ENCODE measurements at regions not wholly inside any gene's neighbourhood (a gene's known extent, or its start where the extent isn't known, plus 50 kb on each side); places are given as distances from the start of the nearest gene placed in this dataset.

- TF ChIP-seq, protein P1, sequence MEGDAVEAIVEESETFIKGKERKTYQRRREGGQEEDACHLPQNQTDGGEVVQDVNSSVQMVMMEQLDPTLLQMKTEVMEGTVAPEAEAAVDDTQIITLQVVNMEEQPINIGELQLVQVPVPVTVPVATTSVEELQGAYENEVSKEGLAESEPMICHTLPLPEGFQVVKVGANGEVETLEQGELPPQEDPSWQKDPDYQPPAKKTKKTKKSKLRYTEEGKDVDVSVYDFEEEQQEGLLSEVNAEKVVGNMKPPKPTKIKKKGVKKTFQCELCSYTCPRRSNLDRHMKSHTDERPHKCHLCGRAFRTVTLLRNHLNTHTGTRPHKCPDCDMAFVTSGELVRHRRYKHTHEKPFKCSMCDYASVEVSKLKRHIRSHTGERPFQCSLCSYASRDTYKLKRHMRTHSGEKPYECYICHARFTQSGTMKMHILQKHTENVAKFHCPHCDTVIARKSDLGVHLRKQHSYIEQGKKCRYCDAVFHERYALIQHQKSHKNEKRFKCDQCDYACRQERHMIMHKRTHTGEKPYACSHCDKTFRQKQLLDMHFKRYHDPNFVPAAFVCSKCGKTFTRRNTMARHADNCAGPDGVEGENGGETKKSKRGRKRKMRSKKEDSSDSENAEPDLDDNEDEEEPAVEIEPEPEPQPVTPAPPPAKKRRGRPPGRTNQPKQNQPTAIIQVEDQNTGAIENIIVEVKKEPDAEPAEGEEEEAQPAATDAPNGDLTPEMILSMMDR (IDR thresholded peaks at IDR 0.05), result no peak
- no peak for TF ChIP-seq EZH2 (IDR thresholded peaks at IDR 0.05; ENCODE audit: borderline replicate concordance, insufficient read depth, low read depth, low read length, poor library complexity, severe bottlenecking)
Measured at GRCh38 chr13:78816154-78816553, 157.2 kb upstream of the OBI1 start.
